Activated T-cell treated with anti-CD3 and anti-CD28 coated beads, Interleukin-2, amount 50 U/mL, for 72 hours (primary cell): ENCODE measurements at regions not wholly inside any gene's neighbourhood (a gene's known extent, or its start where the extent isn't known, plus 50 kb on each side); places are given as distances from the start of the nearest gene placed in this dataset.

ENCODE experiments used
- ATAC-seq, 2 donors: fragments of 150-1000 bp; cut with Tn5 transposase; replicated peaks in 1 of 2; 2 replicates each; pipeline ENCODE4 v1.10.0; 2021; ENCODE audit warnings: moderate library complexity in 2 of 2, mild to moderate bottlenecking in 1 of 2
- DNase-seq, 2 donors: peaks; one replicate each; pipeline ENCODE4 v3.0.0; 2021 to 2022; ENCODE audit warnings: mixed read lengths in 1 of 2
- H3K27ac Mint-ChIP-seq: one replicate; pipeline ENCODE4 v1.8.0; 2022; ENCODE audit warnings: mild to moderate bottlenecking, moderate library complexity, mixed read lengths
- H3K27me3 Mint-ChIP-seq: one replicate; pipeline ENCODE4 v1.8.0; 2022; ENCODE audit warnings: low read depth, mixed read lengths
- H3K36me3 Mint-ChIP-seq, 2 donors: one replicate each; pipeline ENCODE4 v1.8.0; 2022; ENCODE audit warnings: mixed read lengths in 2 of 2, mild to moderate bottlenecking in 1 of 2; ENCODE audit not compliant: insufficient read depth in 2 of 2
- H3K4me1 Mint-ChIP-seq: one replicate; pipeline ENCODE4 v1.8.0; 2022; ENCODE audit warnings: low read depth, mixed read lengths
- H3K4me3 Mint-ChIP-seq, 2 donors: one replicate each; pipeline ENCODE4 v1.8.0; 2022; ENCODE audit warnings: mild to moderate bottlenecking in 2 of 2, mixed read lengths in 2 of 2, moderate library complexity in 2 of 2
- H3K9me3 Mint-ChIP-seq, 2 donors: one replicate each; pipeline ENCODE4 v1.8.0; 2022; ENCODE audit warnings: mixed read lengths in 2 of 2

DNA sequence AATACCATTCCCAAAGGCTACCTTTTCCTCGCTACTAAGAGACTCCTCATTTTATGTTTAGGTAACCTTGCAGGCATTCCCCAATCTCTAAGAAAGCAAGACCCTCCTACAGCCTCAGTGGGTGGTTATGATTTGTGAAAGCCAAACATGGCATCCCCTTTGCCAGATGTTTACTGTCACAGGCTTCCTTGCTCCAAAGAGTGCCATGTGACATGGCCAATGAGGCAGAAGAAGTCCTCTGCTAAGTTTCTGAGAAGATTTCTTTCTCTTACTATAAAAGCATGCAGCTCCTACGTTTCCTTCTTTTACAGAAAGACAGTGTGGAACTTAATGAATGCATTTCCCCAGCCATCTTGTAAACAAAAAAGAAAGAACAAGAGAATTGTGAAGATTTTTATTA lies 688.2 kb downstream of the TBC1D32 start:
- ATAC-seq (no peak), DNase-seq (no peak)
- no peaks in the 10 kb centered on the region for H3K36me3 Mint-ChIP-seq
- no peaks in the 10 kb centered on the region for H3K4me1 Mint-ChIP-seq
- no peak overlapping the region for H3K27ac Mint-ChIP-seq
- no peaks in the 10 kb centered on the region for H3K27me3 Mint-ChIP-seq
- peaks cover 2 to 8% of the 10 kb centered on the region in 2 donors for H3K9me3 Mint-ChIP-seq
- H3K4me3 Mint-ChIP-seq, result no peak overlapping the region

GRCh38 chr6:120632975-120633374 lies 701.3 kb downstream of the TBC1D32 start:
- no peak for ATAC-seq
- no peaks in the 10 kb centered on the region for H3K27me3 Mint-ChIP-seq

DNA sequence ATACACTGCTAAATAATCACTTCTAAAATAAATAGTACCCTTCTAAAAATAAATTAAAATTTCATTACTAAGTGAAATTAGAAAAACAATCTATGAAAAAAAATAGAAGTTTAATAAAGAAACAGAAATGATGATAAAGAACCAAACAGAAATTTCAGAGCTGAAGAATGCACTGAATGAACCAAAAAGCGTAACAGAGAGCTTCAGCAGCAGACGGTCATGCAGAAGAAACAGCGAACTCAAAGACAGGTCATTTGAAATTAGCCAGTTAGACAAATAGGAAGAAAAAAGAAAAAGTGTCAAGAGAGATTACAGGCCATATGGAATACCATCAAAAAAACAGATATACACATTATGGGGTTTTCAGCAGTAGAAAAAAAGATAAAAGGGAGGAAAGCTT lies 706.7 kb downstream of the TBC1D32 start:
- Mint-ChIP-seq H3K4me3 (no peak overlapping the region), H3K36me3 (no peaks in the 10 kb centered on the region), H3K27ac (no peak overlapping the region), H3K27me3 (no peaks in the 10 kb centered on the region), H3K9me3 (peaks cover 2% of the 10 kb centered on the region in 2 donors), H3K4me1 (no peaks in the 10 kb centered on the region)
- ATAC-seq (no peak), DNase-seq (no peak)

More at GRCh38 chr6:120632975-120633374, 701.3 kb downstream of the TBC1D32 start:
- no peaks in the 10 kb centered on the region for H3K4me1 Mint-ChIP-seq
- H3K36me3 Mint-ChIP-seq, result no peaks in the 10 kb centered on the region
- H3K27ac Mint-ChIP-seq, result no peak overlapping the region
- H3K4me3 Mint-ChIP-seq, result no peak overlapping the region
- no peak for DNase-seq
- H3K9me3 Mint-ChIP-seq, result peaks cover 2 to 3% of the 10 kb centered on the region in 2 donors

DNA sequence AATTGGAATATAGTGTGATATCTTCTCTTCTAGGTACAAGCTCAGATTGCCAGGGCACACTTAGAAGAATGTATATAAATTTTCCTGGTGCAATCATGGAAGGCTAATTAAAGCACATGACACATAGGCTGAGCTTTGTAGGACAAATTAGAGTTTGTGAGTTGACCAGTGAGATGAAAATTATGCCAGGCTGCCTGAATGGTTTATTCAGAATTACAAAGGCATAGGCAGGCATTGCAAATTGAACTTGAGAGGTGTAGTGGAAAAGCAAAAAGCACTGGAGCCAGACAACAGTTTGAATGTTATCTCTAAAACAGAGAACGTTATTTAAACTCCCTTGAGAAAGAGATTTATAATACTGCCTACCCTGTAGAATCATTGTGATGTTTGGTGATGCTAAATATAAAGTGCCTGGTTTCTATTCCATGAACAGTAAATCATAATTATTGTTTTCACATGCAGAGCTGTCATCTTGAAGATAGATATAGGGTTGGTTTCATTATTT lies 712.1 kb downstream of the TBC1D32 start:
- H3K27me3 Mint-ChIP-seq, result no peaks in the 10 kb centered on the region
- no peak overlapping the region for H3K4me3 Mint-ChIP-seq
- H3K4me1 Mint-ChIP-seq, result no peaks in the 10 kb centered on the region
- no peak overlapping the region for H3K27ac Mint-ChIP-seq
- no peaks in the 10 kb centered on the region for H3K9me3 Mint-ChIP-seq
- ATAC-seq (no peak), DNase-seq (no peak)
- no peaks in the 10 kb centered on the region for H3K36me3 Mint-ChIP-seq

DNA sequence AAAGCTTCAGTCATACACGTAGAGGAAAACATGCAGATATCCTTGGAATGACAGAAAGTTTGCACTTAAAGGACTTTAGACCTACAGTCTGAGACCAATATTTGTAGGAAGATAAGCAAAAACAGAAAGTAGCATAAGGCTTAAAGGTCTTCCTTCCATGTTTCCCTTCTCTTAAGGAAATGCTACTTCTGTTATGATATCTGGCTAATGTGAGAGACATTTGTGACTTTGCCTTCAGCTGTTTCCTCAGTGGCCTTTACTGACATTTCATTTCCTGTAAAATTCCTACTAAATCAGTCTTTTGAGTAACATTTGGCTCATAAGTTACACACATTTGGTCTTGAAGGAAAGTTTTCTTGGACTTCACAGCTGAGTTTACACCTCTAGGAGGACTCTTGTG lies 713.4 kb downstream of the TBC1D32 start:
- Mint-ChIP-seq H3K4me3 (no peak overlapping the region), H3K9me3 (no peaks in the 10 kb centered on the region), H3K27me3 (no peaks in the 10 kb centered on the region), H3K27ac (no peak overlapping the region), H3K36me3 (no peaks in the 10 kb centered on the region), H3K4me1 (no peaks in the 10 kb centered on the region)
- ATAC-seq (no peak), DNase-seq (no peak)

DNA sequence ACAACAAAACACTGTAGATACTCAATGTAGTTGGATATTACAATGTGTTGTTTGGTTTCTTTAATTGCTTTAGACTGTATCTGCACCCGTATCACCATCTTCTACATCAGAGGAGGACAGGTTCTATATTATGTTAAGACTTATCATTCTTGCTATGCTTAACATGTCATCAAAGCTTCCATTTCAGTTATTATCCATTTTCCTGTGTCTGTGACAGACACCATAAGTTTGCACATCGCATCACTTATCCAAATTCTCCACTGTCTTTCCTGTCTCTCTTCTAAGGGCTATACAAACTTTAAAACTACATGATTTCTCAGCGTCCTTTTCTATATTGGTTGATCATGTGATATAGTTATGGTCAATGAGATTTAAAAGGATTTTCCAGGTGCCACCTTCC lies 719.0 kb downstream of the TBC1D32 start:
- H3K27me3 Mint-ChIP-seq, result no peaks in the 10 kb centered on the region
- H3K4me1 Mint-ChIP-seq, result no peaks in the 10 kb centered on the region
- ATAC-seq (no peak), DNase-seq (no peak)
- no peaks in the 10 kb centered on the region for H3K36me3 Mint-ChIP-seq
- H3K4me3 Mint-ChIP-seq, result no peak overlapping the region
- no peaks in the 10 kb centered on the region for H3K9me3 Mint-ChIP-seq
- H3K27ac Mint-ChIP-seq, result no peak overlapping the region

- no peaks in the 10 kb centered on the region for H3K27me3 Mint-ChIP-seq
- H3K4me1 Mint-ChIP-seq, result no peaks in the 10 kb centered on the region
- H3K4me3 Mint-ChIP-seq, result no peak overlapping the region
- H3K9me3 Mint-ChIP-seq, result no peaks in the 10 kb centered on the region
- H3K27ac Mint-ChIP-seq, result no peak overlapping the region
- no peaks in the 10 kb centered on the region for H3K36me3 Mint-ChIP-seq
- DNase-seq (no peak), ATAC-seq (no peak)
Measured at GRCh38 chr6:120614723-120615122, 719.6 kb downstream of the TBC1D32 start.

DNA sequence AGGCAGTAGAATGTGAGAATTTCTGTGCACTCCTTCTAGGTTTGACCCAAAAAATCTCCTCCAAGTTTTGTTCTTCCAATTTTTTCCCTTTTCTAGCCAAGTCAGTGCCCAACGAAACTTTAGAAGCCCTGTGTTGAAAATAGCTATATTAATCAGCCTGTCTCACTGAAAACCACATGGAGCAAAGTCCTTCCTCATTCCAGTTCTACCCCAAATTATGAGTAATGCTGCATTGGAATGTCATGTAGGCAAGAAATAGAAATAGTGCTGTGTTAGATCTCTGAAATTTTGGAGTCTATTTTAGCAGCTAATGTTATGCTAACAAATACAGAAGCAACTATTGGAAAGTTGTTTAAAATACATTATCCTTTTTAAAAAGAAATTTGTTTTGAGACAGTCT lies 725.5 kb downstream of the TBC1D32 start:
- Mint-ChIP-seq H3K27me3 (no peaks in the 10 kb centered on the region), H3K9me3 (peaks cover 0 to 1% of the 10 kb centered on the region in 2 donors), H3K27ac (no peak overlapping the region), H3K4me1 (no peaks in the 10 kb centered on the region), H3K4me3 (no peak overlapping the region), H3K36me3 (no peaks in the 10 kb centered on the region)
- ATAC-seq, result no peak
- no peak for DNase-seq

GRCh38 chr6:120606743-120607142 lies 727.5 kb downstream of the TBC1D32 start:
- no peaks in the 10 kb centered on the region for H3K36me3 Mint-ChIP-seq
- no peak for ATAC-seq
- DNase-seq, result no peak
- H3K4me3 Mint-ChIP-seq, result no peak overlapping the region
- no peaks in the 10 kb centered on the region for H3K27me3 Mint-ChIP-seq
- H3K9me3 Mint-ChIP-seq, result peaks cover 0 to 1% of the 10 kb centered on the region in 2 donors
- H3K4me1 Mint-ChIP-seq, result no peaks in the 10 kb centered on the region
- no peak overlapping the region for H3K27ac Mint-ChIP-seq

DNA sequence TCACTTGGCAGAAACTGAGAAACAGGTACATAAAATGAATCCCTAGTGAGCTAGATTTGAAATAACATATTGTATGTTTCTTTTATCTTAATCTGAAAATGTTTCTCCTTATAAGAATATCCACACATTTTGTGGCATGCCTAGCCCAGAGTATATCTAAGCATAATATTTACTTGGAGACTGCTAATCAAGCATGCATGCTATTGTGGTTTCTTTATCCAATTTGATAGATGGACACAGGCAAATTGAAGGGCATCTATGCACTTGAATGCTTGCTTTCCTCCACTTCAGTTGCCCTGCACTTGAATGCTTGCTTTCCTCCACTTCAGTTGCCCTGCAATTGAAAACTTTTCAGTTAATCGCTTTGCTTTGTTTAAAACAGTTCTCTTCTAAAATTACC lies 729.8 kb downstream of the TBC1D32 start:
- DNase-seq (no peak), ATAC-seq (no peak)
- Mint-ChIP-seq H3K36me3 (no peaks in the 10 kb centered on the region), H3K4me3 (no peak overlapping the region), H3K4me1 (no peaks in the 10 kb centered on the region), H3K27me3 (no peaks in the 10 kb centered on the region), H3K27ac (no peak overlapping the region), H3K9me3 (peaks cover 0 to 1% of the 10 kb centered on the region in 2 donors)

GRCh38 chr6:120590611-120591010 lies 743.7 kb downstream of the TBC1D32 start:
- no peaks in the 10 kb centered on the region for H3K9me3 Mint-ChIP-seq
- H3K27ac Mint-ChIP-seq, result no peak overlapping the region
- no peaks in the 10 kb centered on the region for H3K36me3 Mint-ChIP-seq
- H3K4me3 Mint-ChIP-seq, result no peak overlapping the region
- DNase-seq (no peak), ATAC-seq (no peak)
- no peaks in the 10 kb centered on the region for H3K4me1 Mint-ChIP-seq
- no peaks in the 10 kb centered on the region for H3K27me3 Mint-ChIP-seq

DNA sequence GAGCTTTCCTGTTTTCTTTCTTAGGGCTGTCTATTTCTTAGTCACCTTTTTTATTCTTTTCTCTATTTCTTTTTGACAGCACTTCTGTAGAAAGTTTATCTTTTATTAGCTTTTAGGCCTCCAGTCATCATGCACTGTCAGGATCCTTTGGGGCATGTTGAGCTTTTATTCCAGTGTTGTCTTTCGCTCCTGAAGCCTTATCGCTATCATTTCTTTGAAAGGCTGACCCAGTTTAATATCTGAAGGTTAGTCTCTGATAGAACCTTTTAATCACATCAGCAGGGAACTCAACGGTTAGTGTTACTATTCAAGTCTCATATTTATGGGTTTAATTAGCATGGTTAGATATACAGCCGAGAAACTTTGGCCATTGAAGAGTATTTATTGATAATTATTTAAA lies 745.9 kb downstream of the TBC1D32 start:
- H3K36me3 Mint-ChIP-seq, result no peaks in the 10 kb centered on the region
- H3K9me3 Mint-ChIP-seq, result no peaks in the 10 kb centered on the region
- no peak overlapping the region for H3K27ac Mint-ChIP-seq
- ATAC-seq (no peak), DNase-seq (no peak)
- no peak overlapping the region for H3K4me3 Mint-ChIP-seq
- H3K27me3 Mint-ChIP-seq, result no peaks in the 10 kb centered on the region
- H3K4me1 Mint-ChIP-seq, result no peaks in the 10 kb centered on the region

DNA sequence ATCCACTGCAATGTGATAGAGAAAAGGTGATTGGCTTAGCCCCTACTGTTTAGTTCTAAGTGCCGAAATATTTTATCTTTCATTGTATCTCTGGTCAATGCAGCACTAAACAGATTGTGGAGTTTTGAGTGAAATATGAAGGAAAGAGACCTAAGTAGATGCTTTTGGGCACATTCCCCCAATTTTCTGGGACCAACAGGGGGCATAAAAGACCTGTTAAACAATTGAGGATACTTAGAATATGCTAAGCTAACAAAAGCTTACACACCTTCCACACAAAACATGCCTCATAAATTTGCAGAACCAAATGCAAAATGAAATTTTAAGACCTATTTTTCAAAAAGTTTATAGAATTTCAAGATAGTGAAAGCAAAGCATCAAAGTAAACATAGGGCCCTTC lies 746.9 kb downstream of the TBC1D32 start:
- H3K9me3 Mint-ChIP-seq, result peaks cover 2 to 6% of the 10 kb centered on the region in 2 donors
- ATAC-seq, result no peak
- H3K27me3 Mint-ChIP-seq, result no peaks in the 10 kb centered on the region
- H3K36me3 Mint-ChIP-seq, result no peaks in the 10 kb centered on the region
- no peak overlapping the region for H3K4me3 Mint-ChIP-seq
- DNase-seq, result no peak
- H3K4me1 Mint-ChIP-seq, result no peaks in the 10 kb centered on the region
- H3K27ac Mint-ChIP-seq, result no peak overlapping the region

- no peaks in the 10 kb centered on the region for H3K36me3 Mint-ChIP-seq
- H3K9me3 Mint-ChIP-seq, result peaks cover 6 to 8% of the 10 kb centered on the region in 2 donors
- H3K4me3 Mint-ChIP-seq, result no peak overlapping the region
- DNase-seq (no peak), ATAC-seq (no peak)
- H3K27ac Mint-ChIP-seq, result no peak overlapping the region
- no peaks in the 10 kb centered on the region for H3K4me1 Mint-ChIP-seq
- no peaks in the 10 kb centered on the region for H3K27me3 Mint-ChIP-seq
Measured at GRCh38 chr6:120584111-120584760, 750.0 kb downstream of the TBC1D32 start.
